ENCODE measurements at regions not wholly inside any gene's neighbourhood (a gene's known extent, or its start where the extent isn't known, plus 50 kb on each side); places are given as distances from the start of the nearest gene placed in this dataset.

GRCh38 chr22:49207008-49208003, 620.4 kb downstream of the BRD1 start:
- TF ChIP-seq REPIN1 (tag by site-specific recombination; IDR thresholded peaks at IDR 0.05; ENCODE audit: low read depth) (no peak), ZNF175 (tag by site-specific recombination; IDR thresholded peaks at IDR 0.05) (no peak), ZNF138 (tag by site-specific recombination; IDR thresholded peaks at IDR 0.05; ENCODE audit: borderline replicate concordance) (no peak), SP2 (tag by site-specific recombination; IDR thresholded peaks at IDR 0.05) (no peak), ZBTB8A (tag by site-specific recombination; IDR thresholded peaks at IDR 0.05) (no peak)
- TF ChIP-seq, protein P1, sequence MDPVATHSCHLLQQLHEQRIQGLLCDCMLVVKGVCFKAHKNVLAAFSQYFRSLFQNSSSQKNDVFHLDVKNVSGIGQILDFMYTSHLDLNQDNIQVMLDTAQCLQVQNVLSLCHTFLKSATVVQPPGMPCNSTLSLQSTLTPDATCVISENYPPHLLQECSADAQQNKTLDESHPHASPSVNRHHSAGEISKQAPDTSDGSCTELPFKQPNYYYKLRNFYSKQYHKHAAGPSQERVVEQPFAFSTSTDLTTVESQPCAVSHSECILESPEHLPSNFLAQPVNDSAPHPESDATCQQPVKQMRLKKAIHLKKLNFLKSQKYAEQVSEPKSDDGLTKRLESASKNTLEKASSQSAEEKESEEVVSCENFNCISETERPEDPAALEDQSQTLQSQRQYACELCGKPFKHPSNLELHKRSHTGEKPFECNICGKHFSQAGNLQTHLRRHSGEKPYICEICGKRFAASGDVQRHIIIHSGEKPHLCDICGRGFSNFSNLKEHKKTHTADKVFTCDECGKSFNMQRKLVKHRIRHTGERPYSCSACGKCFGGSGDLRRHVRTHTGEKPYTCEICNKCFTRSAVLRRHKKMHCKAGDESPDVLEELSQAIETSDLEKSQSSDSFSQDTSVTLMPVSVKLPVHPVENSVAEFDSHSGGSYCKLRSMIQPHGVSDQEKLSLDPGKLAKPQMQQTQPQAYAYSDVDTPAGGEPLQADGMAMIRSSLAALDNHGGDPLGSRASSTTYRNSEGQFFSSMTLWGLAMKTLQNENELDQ (tag by site-specific recombination; IDR thresholded peaks at IDR 0.05; ENCODE audit: low read depth), result no peak
